KMS-11 (cell line): ENCODE measurements at regions not wholly inside any gene's neighbourhood (a gene's known extent, or its start where the extent isn't known, plus 50 kb on each side); places are given as distances from the start of the nearest gene placed in this dataset.

ENCODE experiments used
- H2AFZ ChIP-seq: fragments of 200-600 bp; sonication (generic); 2 replicates; pipeline ENCODE4 v1.6.1; 2016; ENCODE audit warnings: antibody characterized with exemption, mixed run types, low read depth
- H3K27ac ChIP-seq: fragments of 200-600 bp; sonication (generic); 2 replicates; pipeline ENCODE4 v1.6.1; 2016; ENCODE audit warnings: mild to moderate bottlenecking, mixed run types
- H3K27me3 ChIP-seq: fragments of 200-600 bp; sonication (generic); 2 replicates; pipeline ENCODE4 v1.6.1; 2017; ENCODE audit warnings: mild to moderate bottlenecking, low read depth, mixed run types, moderate library complexity; ENCODE audit not compliant: insufficient read depth
- H3K36me3 ChIP-seq: fragments of 200-600 bp; sonication (generic); 2 replicates; pipeline ENCODE4 v1.6.1; 2017; ENCODE audit warnings: mild to moderate bottlenecking, mixed run types; ENCODE audit not compliant: insufficient read depth
- H3K4me1 ChIP-seq: fragments of 200-600 bp; sonication (generic); 2 replicates; pipeline ENCODE4 v1.6.1; 2016; ENCODE audit warnings: mild to moderate bottlenecking, low read depth, mixed run types; ENCODE audit not compliant: poor library complexity, severe bottlenecking
- H3K4me2 ChIP-seq: fragments of 200-600 bp; sonication (generic); 2 replicates; pipeline ENCODE4 v1.7.0; 2016; ENCODE audit warnings: mild to moderate bottlenecking, mixed run types
- H3K4me3 ChIP-seq: fragments of 200-600 bp; sonication (generic); IDR thresholded peaks from 2 replicates; pipeline ENCODE4 v1.6.1; 2017; ENCODE audit warnings: low read depth, low read length, mixed read lengths; ENCODE audit not compliant: insufficient read depth
- H3K79me2 ChIP-seq: fragments of 200-600 bp; sonication (generic); 2 replicates; pipeline ENCODE4 v1.6.1; 2016; ENCODE audit warnings: low read depth, mixed run types; ENCODE audit not compliant: insufficient read depth
- H3K9ac ChIP-seq: fragments of 200-600 bp; sonication (generic); 2 replicates; pipeline ENCODE4 v1.6.1; 2016; ENCODE audit warnings: mild to moderate bottlenecking, mixed run types
- H4K20me1 ChIP-seq: fragments of 200-600 bp; sonication (generic); 2 replicates; pipeline ENCODE4 v1.6.1; 2016; ENCODE audit warnings: mild to moderate bottlenecking, mixed run types; ENCODE audit not compliant: insufficient read depth
- CTCF ChIP-seq: fragments of 200-600 bp; sonication (generic); conservative IDR thresholded peaks from 2 replicates; pipeline ENCODE4 v1.6.1; 2017; ENCODE audit warnings: low read depth, mild to moderate bottlenecking, antibody characterized with exemption, low read length, moderate library complexity, mixed read lengths

GRCh38 chr13:44197791-44198770 lies 175.5 kb upstream of the SERP2 start:
- H3K79me2 ChIP-seq, result no peaks in the 10 kb centered on the region
- peak overlapping the region; percentile 63 for H3K4me2 ChIP-seq
- no peak; the same call in 1 of the 2 replicates for TF ChIP-seq CTCF
- no peak overlapping the region for H3K4me3 ChIP-seq
- no peaks in the 10 kb centered on the region for H3K36me3 ChIP-seq
- no peaks in the 10 kb centered on the region for H3K27me3 ChIP-seq
- no peak overlapping the region for H2AFZ ChIP-seq
- H4K20me1 ChIP-seq, result no peaks in the 10 kb centered on the region
- H3K4me1 ChIP-seq, result peaks cover 44% of the 10 kb centered on the region
- peak overlapping the region; percentile 22; the same call in 1 of the 2 replicates for H3K9ac ChIP-seq
- peak overlapping the region; percentile 84 for H3K27ac ChIP-seq

GRCh38 chr13:44198826-44199225 lies 174.8 kb upstream of the SERP2 start:
- Histone ChIP-seq H3K9ac (peak overlapping the region; percentile 22; the same call in 1 of the 2 replicates), H3K4me1 (peaks cover 44% of the 10 kb centered on the region), H3K4me2 (peak overlapping the region; percentile 63), H3K27ac (peak overlapping the region; percentile 84), H3K79me2 (no peaks in the 10 kb centered on the region), H3K27me3 (no peaks in the 10 kb centered on the region), H2AFZ (no peak overlapping the region), H3K36me3 (no peaks in the 10 kb centered on the region), H3K4me3 (no peak overlapping the region), H4K20me1 (no peaks in the 10 kb centered on the region)
- no peak for TF ChIP-seq CTCF

GRCh38 chr13:44199627-44200207 lies 173.9 kb upstream of the SERP2 start:
- TF ChIP-seq CTCF, result no peak
- no peak overlapping the region for H3K27ac ChIP-seq
- no peaks in the 10 kb centered on the region for H3K79me2 ChIP-seq
- peaks cover 44% of the 10 kb centered on the region for H3K4me1 ChIP-seq
- no peak overlapping the region for H2AFZ ChIP-seq
- no peaks in the 10 kb centered on the region for H4K20me1 ChIP-seq
- no peak overlapping the region for H3K9ac ChIP-seq
- no peaks in the 10 kb centered on the region for H3K36me3 ChIP-seq
- no peaks in the 10 kb centered on the region for H3K27me3 ChIP-seq
- no peak overlapping the region for H3K4me3 ChIP-seq
- peak overlapping the region; percentile 63; the same call in 1 of the 2 replicates for H3K4me2 ChIP-seq

- no peaks in the 10 kb centered on the region for H3K4me1 ChIP-seq
These were observed 167.2 kb upstream of the SERP2 start for GRCh38 chr13:44206434-44206833.

More at GRCh38 chr13:44206434-44206833, 167.2 kb upstream of the SERP2 start:
- no peaks in the 10 kb centered on the region for H3K79me2 ChIP-seq
- H3K36me3 ChIP-seq, result no peaks in the 10 kb centered on the region
- TF ChIP-seq CTCF, result no peak
- no peak overlapping the region for H3K4me3 ChIP-seq
- H3K9ac ChIP-seq, result no peak overlapping the region
- no peak overlapping the region for H2AFZ ChIP-seq
- H3K27ac ChIP-seq, result no peak overlapping the region
- H4K20me1 ChIP-seq, result no peaks in the 10 kb centered on the region
- H3K4me2 ChIP-seq, result no peak overlapping the region
- no peaks in the 10 kb centered on the region for H3K27me3 ChIP-seq
